ENCODE measurements at regions not wholly inside any gene's neighbourhood (a gene's known extent, or its start where the extent isn't known, plus 50 kb on each side); places are given as distances from the start of the nearest gene placed in this dataset.

- no peak for TF ChIP-seq CTCF (IDR thresholded peaks at IDR 0.05; ENCODE audit: low read depth, low read length)
These were observed 83.9 kb upstream of the TAS2R1 start for GRCh38 chr5:9713959-9714586.

GRCh38 chr5:9713356-9713755 lies 83.2 kb upstream of the TAS2R1 start:
- TF ChIP-seq CTCF (IDR thresholded peaks at IDR 0.05; ENCODE audit: low read depth, low read length), result no peak
- no peak for DNase-seq (ENCODE audit: extremely low read depth, low read depth)

More at GRCh38 chr5:9713959-9714586, 83.9 kb upstream of the TAS2R1 start:
- no peak for DNase-seq (ENCODE audit: extremely low read depth, low read depth)

- TF ChIP-seq CTCF (IDR thresholded peaks at IDR 0.05; ENCODE audit: low read depth, low read length), result no peak
- DNase-seq (ENCODE audit: extremely low read depth, low read depth), result no peak
These were observed 82.8 kb upstream of the TAS2R1 start for GRCh38 chr5:9712911-9713310.

GRCh38 chr5:9712506-9712905 lies 82.4 kb upstream of the TAS2R1 start:
- TF ChIP-seq CTCF (IDR thresholded peaks at IDR 0.05; ENCODE audit: low read depth, low read length), result no peak

GRCh38 chr5:9710069-9710468 lies 79.9 kb upstream of the TAS2R1 start:
- DNase-seq (ENCODE audit: extremely low read depth, low read depth), result no peak

More at GRCh38 chr5:9712506-9712905, 82.4 kb upstream of the TAS2R1 start:
- peak; percentile 69 for DNase-seq (ENCODE audit: extremely low read depth, low read depth)

GRCh38 chr5:9707732-9708462 lies 77.7 kb upstream of the TAS2R1 start:
- no peak for TF ChIP-seq CTCF (IDR thresholded peaks at IDR 0.05; ENCODE audit: low read depth, low read length)
- no peak for DNase-seq (ENCODE audit: extremely low read depth, low read depth)

More at GRCh38 chr5:9710069-9710468, 79.9 kb upstream of the TAS2R1 start:
- no peak for TF ChIP-seq CTCF (IDR thresholded peaks at IDR 0.05; ENCODE audit: low read depth, low read length)

GRCh38 chr5:9699681-9700080 lies 69.5 kb upstream of the TAS2R1 start:
- no peak for TF ChIP-seq CTCF (IDR thresholded peaks at IDR 0.05; ENCODE audit: low read depth, low read length)
- DNase-seq (ENCODE audit: extremely low read depth, low read depth), result no peak
